ENCODE measurements at regions not wholly inside any gene's neighbourhood (a gene's known extent, or its start where the extent isn't known, plus 50 kb on each side); places are given as distances from the start of the nearest gene placed in this dataset.

GRCh38 chr13:73672492-73672891 lies 461.7 kb downstream of the KLF12 start:
- no peak for TF ChIP-seq CTCF (IDR thresholded peaks at IDR 0.05; ENCODE audit: insufficient read depth, missing control alignments)
- FAIRE-seq (no peak), DNase-seq (ENCODE audit: insufficient read length, low spot score) (no peak)

GRCh38 chr13:73671732-73672131 lies 462.5 kb downstream of the KLF12 start:
- no peak for FAIRE-seq
- DNase-seq (ENCODE audit: insufficient read length, low spot score) = no peak
- no peak for TF ChIP-seq CTCF (IDR thresholded peaks at IDR 0.05; ENCODE audit: insufficient read depth, missing control alignments)

- no peak for DNase-seq (ENCODE audit: insufficient read length, low spot score)
- no peak for TF ChIP-seq CTCF (IDR thresholded peaks at IDR 0.05; ENCODE audit: insufficient read depth, missing control alignments)
- no peak for FAIRE-seq
These were observed 463.2 kb downstream of the KLF12 start for GRCh38 chr13:73671011-73671410.

- DNase-seq (ENCODE audit: insufficient read length, low spot score) = no peak
- FAIRE-seq = no peak
- TF ChIP-seq CTCF (IDR thresholded peaks at IDR 0.05; ENCODE audit: insufficient read depth, missing control alignments) = no peak
These were observed 466.4 kb downstream of the KLF12 start for GRCh38 chr13:73667756-73668155.

GRCh38 chr13:73665261-73665660 lies 468.9 kb downstream of the KLF12 start:
- TF ChIP-seq CTCF (IDR thresholded peaks at IDR 0.05; ENCODE audit: insufficient read depth, missing control alignments) = no peak
- FAIRE-seq (no peak), DNase-seq (ENCODE audit: insufficient read length, low spot score) (no peak)

GRCh38 chr13:73664851-73665250 lies 469.4 kb downstream of the KLF12 start:
- DNase-seq (ENCODE audit: insufficient read length, low spot score) = no peak
- no peak for FAIRE-seq
- no peak for TF ChIP-seq CTCF (IDR thresholded peaks at IDR 0.05; ENCODE audit: insufficient read depth, missing control alignments)

- FAIRE-seq (no peak), DNase-seq (ENCODE audit: insufficient read length, low spot score) (no peak)
- TF ChIP-seq CTCF (IDR thresholded peaks at IDR 0.05; ENCODE audit: insufficient read depth, missing control alignments) = no peak
These were observed 471.4 kb downstream of the KLF12 start for GRCh38 chr13:73662833-73663232.

All from D721Med (cell line).